Heart right ventricle (tissue), 16 donors: ENCODE measurements at regions not wholly inside any gene's neighbourhood (a gene's known extent, or its start where the extent isn't known, plus 50 kb on each side); places are given as distances from the start of the nearest gene placed in this dataset.

ENCODE experiments used
- ATAC-seq, 8 donors: fragments of 200-7000 bp; cut with Tn5 transposase; one replicate each; pipeline ENCODE4 v1.9.1; 2020; ENCODE audit warnings: mild to moderate bottlenecking in 8 of 8, moderate library complexity in 8 of 8, moderate number of reproducible peaks in 1 of 8
- DNase-seq, 2 donors: peaks; one replicate each; pipeline ENCODE4 v3.0.0-alpha.2; 2020
- H3K27ac ChIP-seq, 10 donors: fragments of 200-600 bp; sonication (generic) in 2 of 10; one replicate each; pipeline versions ENCODE4 v1.5.0 to v1.8.0; 2020 to 2022; ENCODE audit warnings: mild to moderate bottlenecking in 3 of 10
- H3K27me3 ChIP-seq, 7 donors: fragments of 200-600 bp; one replicate each; pipeline ENCODE4 v1.8.0; 2021 to 2022; ENCODE audit warnings: mild to moderate bottlenecking in 2 of 7
- H3K36me3 ChIP-seq, 9 donors: fragments of 200-600 bp; sonication (generic) in 1 of 9; one replicate each; pipeline versions ENCODE4 v1.5.0 to v1.8.0; 2020 to 2022; ENCODE audit warnings: mild to moderate bottlenecking in 2 of 9
- H3K4me1 ChIP-seq, 9 donors: fragments of 200-600 bp; sonication (generic) in 1 of 9; one replicate each; pipeline versions ENCODE4 v1.5.0 to v1.8.0; 2020 to 2022; ENCODE audit warnings: mild to moderate bottlenecking in 4 of 9
- H3K4me3 ChIP-seq, 10 donors: fragments of 200-600 bp; sonication (generic) in 2 of 10; one replicate each; pipeline versions ENCODE4 v1.5.0 to v1.8.0; 2020 to 2022; ENCODE audit warnings: mild to moderate bottlenecking in 7 of 10, moderate library complexity in 2 of 10
- H3K9me3 ChIP-seq, 11 donors: fragments of 200-600 bp in 10 of 11; sonication (generic) in 2 of 11; one replicate each; pipeline versions ENCODE4 v1.5.0 to v1.8.0; 2013 to 2022; ENCODE audit warnings: mild to moderate bottlenecking in 2 of 11, control low read depth in 1 of 11, moderate library complexity in 1 of 11
- WGBS, 2 donors: extraction: QIAGEN DNeasy Blood & Tissue Kit; methylation state at CpG; one replicate each; pipeline ENCODE4 v1.1.7; 2013; ENCODE audit warnings: inconsistent platforms in 1 of 2; 5-methylcytosine and 5-hydroxymethylcytosine counted together
- intact Hi-C, 10 donors: fragments of 100-400 bp; cut with DNase I; formaldehyde crosslinking; loops; one replicate each; pipeline versions ENCODE4 v1.11.1 to v1.14.2; 2022
- TF ChIP-seq, protein P1 (sequence below), 9 donors: fragments of 200-600 bp; sonication (generic) in 2 of 9; IDR thresholded peaks; one replicate each; pipeline versions ENCODE4 v1.5.0 to v1.8.0; 2021 to 2022; ENCODE audit warnings: antibody characterized with exemption in 9 of 9, mild to moderate bottlenecking in 5 of 9, moderate library complexity in 1 of 9
- donor health status: Arrhythmogenic right ventricular cardiomyopathy.
- donor health status: ischemic (EF 13 %, LVEDD 7.1; RV severe dilation, severe dysfunction).
- donor health status: healthy with polysubstance abuse.
- donor health status: DM: no; HTN: yes; CAD: no.
- donor health status: DM: no; HTN: no; CAD: no.
- donor health status: ischemic (EF 25% LVEDD 6.9; RV normal size, moderate dysfunction).
- donor health status: ischemic (EF 25% LVEDD 5.7; RV mildly dilated, moderate dysfunction).
- donor health status: healthy.
- donor health status: DM: yes; HTN: yes; CAD: no.
- donor health status: Ischemic cardiomyopathy.
- donor health status: ischemic (EF 35%, LVEDD 5.7; RV mildly dilated, moderate dysfunction).
- donor health status: nonischemic (EF 11% LVEDD 7.7; RV severe dilation, severe dysfunction).
- donor health status: DM: yes; HTN: yes; CAD: no.
- donor health status: PGD.
- donor health status: ischemic (EF 29% LVEDD 5.4; RV normal size, mild dysfunction).
- donor health status: nonischemic (EF 23%, LVEDD 6.1; RV moderate dilation, normal function).

DNA sequence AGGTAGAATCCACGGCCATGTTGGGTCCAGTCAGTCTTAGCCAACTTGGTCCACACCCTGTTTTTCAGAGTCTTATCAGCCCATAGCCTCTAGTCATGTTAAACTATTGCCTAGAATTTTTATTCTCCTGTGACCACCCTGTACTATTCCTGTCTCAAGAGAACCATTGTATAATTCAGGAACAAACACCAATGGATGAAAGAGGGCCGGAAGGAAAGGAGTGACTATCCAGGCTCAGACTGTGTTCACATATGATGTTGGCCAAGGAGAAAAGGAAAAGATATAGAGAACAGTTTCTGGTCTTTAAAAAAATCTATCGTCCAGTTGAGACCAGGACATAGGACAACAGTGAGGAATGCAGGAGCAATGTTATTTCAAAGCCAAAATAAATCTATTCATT lies 82.9 kb upstream of the SETBP1 start:
- Histone ChIP-seq H3K36me3 (no peaks in the 10 kb centered on the region), H3K4me1 (peaks cover 6 to 32% (median 14%) of the 10 kb centered on the region in 9 donors), H3K4me3 (no peak overlapping the region), H3K9me3 (no peaks in the 10 kb centered on the region), H3K27me3 (no peaks in the 10 kb centered on the region), H3K27ac (no peak overlapping the region)
- ATAC-seq (peak in 2 of 8 donors; percentile 14 to 30), DNase-seq (no peak)
- intact Hi-C loops, result loop anchor here in 1 of 10 donors (10.0 kb wide), 1 partner anchor 287 kb away; no protein-coding TSS in a partner anchor
- 79 to 80% methylated on average over 3 of the region's 3 CpGs for WGBS, 2 donors
- TF ChIP-seq, protein P1, sequence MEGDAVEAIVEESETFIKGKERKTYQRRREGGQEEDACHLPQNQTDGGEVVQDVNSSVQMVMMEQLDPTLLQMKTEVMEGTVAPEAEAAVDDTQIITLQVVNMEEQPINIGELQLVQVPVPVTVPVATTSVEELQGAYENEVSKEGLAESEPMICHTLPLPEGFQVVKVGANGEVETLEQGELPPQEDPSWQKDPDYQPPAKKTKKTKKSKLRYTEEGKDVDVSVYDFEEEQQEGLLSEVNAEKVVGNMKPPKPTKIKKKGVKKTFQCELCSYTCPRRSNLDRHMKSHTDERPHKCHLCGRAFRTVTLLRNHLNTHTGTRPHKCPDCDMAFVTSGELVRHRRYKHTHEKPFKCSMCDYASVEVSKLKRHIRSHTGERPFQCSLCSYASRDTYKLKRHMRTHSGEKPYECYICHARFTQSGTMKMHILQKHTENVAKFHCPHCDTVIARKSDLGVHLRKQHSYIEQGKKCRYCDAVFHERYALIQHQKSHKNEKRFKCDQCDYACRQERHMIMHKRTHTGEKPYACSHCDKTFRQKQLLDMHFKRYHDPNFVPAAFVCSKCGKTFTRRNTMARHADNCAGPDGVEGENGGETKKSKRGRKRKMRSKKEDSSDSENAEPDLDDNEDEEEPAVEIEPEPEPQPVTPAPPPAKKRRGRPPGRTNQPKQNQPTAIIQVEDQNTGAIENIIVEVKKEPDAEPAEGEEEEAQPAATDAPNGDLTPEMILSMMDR (IDR thresholded peaks at IDR 0.05), result no peak

DNA sequence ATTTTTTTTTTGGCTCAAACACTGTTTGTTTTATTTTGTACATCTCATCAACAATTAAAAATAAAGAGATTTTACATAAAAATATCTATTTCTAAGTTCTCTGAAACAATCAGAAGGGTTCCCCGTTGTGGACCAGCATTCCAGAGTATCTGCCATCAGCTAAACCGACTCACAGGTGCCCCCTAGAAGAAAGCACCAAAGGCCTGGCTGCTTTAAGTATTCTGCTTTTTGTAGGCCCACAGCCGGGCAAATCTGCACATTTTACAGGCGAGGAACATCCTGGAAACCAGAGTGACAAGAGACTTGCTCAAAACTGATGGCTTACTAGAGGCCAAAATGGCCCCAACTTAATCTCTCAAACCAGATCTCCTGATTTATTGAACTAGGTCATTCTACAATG lies 82.2 kb upstream of the SETBP1 start:
- no peaks in the 10 kb centered on the region for H3K27me3 ChIP-seq
- WGBS, 2 donors, result 82% methylated on average over 4 of the region's 4 CpGs
- no peak overlapping the region for H3K4me3 ChIP-seq
- ATAC-seq (no peak), DNase-seq (no peak)
- TF ChIP-seq, protein P1 (IDR thresholded peaks at IDR 0.05), result no peak
- peaks cover 3 to 30% (median 14%) of the 10 kb centered on the region in 9 donors for H3K4me1 ChIP-seq
- intact Hi-C loops, result loop anchor here in 1 of 10 donors (10.0 kb wide), 1 partner anchor 286 kb away; no protein-coding TSS in a partner anchor
- H3K27ac ChIP-seq, result no peak overlapping the region
- no peaks in the 10 kb centered on the region for H3K36me3 ChIP-seq
- no peaks in the 10 kb centered on the region for H3K9me3 ChIP-seq

DNA sequence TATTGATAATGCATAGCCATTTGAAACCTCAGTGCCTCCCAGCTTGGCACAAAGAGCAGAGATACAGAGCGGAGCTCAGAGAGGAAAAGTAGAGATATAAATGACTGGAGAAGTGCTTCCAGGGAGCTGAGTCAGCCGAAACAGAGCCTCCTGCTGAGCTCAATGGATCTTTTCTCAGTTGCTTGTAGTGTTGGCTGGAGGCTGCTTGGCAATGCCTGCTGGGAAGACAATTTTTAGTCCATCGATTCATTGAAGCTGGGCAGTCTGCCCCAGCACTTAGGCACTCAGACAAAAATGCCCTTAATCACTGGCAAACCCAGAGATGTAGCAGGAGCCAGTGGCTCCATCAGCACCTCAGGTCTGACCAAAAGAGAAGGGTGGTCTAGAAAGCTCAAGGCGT lies 81.3 kb upstream of the SETBP1 start:
- peaks cover 3 to 29% (median 14%) of the 10 kb centered on the region in 9 donors for H3K4me1 ChIP-seq
- TF ChIP-seq, protein P1 (IDR thresholded peaks at IDR 0.05), result no peak
- 41 to 44% methylated on average over 4 of the region's 4 CpGs for WGBS, 2 donors
- DNase-seq, result peak; percentile 19 to 26
- ATAC-seq, result peak; percentile 52 to 87 (median 64)
- H3K4me3 ChIP-seq, result no peak overlapping the region
- intact Hi-C loops, result loop anchor here in 1 of 10 donors (10.0 kb wide), 1 partner anchor 285 kb away; no protein-coding TSS in a partner anchor
- peak overlapping the region in 4 of 10 donors; percentile 1 to 28 (median 5) for H3K27ac ChIP-seq
- no peaks in the 10 kb centered on the region for H3K36me3 ChIP-seq
- no peaks in the 10 kb centered on the region for H3K9me3 ChIP-seq
- no peaks in the 10 kb centered on the region for H3K27me3 ChIP-seq

DNA sequence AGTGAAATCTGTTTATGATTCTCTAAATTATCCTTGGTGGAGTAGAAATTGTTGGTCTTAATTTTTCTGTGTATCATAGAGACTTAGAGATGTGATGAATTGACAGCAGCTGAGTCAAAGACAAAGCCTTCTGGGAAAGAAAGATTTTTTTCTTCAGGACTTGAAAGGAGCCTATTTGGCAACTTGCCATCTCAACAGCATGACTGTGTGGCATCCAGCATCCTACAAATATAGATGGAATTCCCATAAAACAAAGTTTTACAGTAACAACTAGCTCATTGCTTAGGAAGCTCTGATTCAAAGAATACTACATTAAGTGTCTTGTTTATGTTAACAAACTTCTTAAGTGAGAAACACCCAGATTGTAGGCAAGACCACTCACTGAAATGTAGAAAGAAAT lies 79.2 kb upstream of the SETBP1 start:
- TF ChIP-seq, protein P1 (IDR thresholded peaks at IDR 0.05), result no peak
- no peaks in the 10 kb centered on the region for H3K9me3 ChIP-seq
- ATAC-seq (no peak), DNase-seq (no peak)
- peaks cover 0 to 17% (median 6%) of the 10 kb centered on the region in 9 donors for H3K4me1 ChIP-seq
- no peak overlapping the region for H3K4me3 ChIP-seq
- no peaks in the 10 kb centered on the region for H3K27me3 ChIP-seq
- H3K27ac ChIP-seq, result no peak overlapping the region
- H3K36me3 ChIP-seq, result no peaks in the 10 kb centered on the region
- intact Hi-C loops, result no loop called here
